AG08396 (cell line): ENCODE measurements at regions not wholly inside any gene's neighbourhood (a gene's known extent, or its start where the extent isn't known, plus 50 kb on each side); places are given as distances from the start of the nearest gene placed in this dataset.

Experiments
- DNase-seq: peaks from one replicate; pipeline ENCODE4 v3.0.0; 2012; ENCODE audit warnings: low spot score, mixed read lengths

DNA sequence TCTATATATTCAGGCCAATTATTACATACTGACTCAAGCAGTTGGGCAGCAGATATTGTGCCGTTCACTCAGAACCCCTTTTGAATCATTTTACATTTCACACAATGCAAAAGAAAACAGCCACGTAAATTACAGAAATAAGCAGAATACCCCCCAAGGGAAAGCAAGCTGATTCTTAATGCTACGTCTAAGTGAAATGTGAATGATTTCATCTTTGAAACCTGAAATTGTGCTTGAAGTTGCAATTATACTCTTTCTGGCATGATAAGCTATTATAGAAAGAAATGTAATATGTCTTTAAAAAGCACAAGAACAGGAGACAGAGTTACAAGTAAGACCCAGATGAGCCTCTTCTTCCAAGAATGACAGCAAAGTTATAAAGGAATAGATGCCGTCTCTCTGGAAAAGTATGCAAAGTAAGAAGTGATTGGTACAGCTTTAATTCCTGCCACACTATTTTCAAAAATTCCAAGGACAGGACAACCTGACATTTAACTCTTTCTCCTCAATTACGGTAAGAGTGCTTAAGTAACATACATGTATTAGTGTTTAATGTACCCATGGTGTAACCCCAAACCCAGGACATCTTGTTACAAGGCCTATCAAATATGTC lies 891.5 kb upstream of the ADGRL2 start:
- no peak for DNase-seq

DNA sequence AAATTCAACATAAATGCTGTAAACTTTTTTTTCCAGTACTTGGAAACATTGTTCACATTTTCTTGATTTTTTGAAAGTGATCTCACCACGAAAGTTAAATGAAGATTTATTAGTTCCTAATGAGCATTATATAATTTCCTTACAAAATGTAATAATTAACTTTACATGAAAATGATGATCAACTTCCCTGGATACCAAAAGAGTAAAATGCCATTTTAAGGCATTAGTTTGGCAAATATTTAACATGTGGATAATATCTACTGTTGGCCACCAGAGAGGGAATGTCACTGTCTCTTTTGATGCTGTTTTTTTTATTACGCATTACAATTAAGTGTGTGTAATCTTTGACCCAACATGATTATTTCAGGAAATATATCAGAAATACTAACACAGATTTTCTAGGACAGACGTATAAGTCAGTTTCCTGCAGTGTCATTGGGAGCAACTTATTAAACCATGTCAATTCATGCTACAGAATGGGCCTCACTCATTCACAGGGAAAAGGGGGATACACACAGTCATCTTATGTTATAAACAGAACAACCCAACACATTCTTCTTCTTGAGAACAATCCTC lies 903.9 kb upstream of the ADGRL2 start:
- no peak for DNase-seq

DNA sequence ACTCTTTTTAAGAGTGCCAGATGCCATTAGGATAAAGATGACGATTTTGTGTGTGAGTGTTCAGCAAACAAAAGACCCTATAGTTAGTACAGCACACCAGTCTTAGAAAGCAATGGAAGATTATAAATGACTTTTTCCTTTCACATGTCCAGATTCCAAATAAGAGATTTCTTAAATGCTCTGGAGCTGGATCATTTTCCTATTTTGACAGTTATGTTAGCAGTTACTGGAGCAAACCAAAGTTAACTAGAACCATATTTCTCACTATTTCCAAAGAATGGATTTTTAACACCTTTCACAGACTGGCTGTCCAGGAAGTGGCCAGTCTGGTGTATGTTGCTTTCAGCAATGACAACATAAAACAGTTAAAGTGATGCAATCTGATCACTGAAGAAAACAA lies 905.8 kb upstream of the ADGRL2 start:
- DNase-seq: no peak

DNA sequence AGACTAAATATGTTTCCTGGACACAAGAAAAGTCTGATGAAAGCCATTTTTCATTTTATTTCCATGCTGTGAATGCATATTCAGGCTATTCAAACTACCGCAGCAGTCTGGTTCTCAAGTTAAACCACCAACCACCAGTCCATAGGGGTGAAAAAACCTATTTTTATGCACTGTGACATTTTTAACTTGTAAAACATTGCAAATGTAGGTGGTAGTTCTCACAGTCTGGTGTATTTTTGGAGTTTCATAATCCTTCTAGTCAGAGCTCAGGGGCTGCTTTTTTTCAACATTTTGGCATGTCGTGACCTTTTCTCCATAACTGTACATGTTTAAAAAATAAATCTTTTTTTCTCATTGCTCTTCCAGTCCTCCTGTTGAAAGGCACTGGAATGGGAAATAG lies 907.6 kb upstream of the ADGRL2 start:
- no peak for DNase-seq

GRCh38 chr1:80892539-80892938 lies 908.2 kb upstream of the ADGRL2 start:
- DNase-seq: no peak

- no peak for DNase-seq
Observed at GRCh38 chr1:80891871-80892270, 908.9 kb upstream of the ADGRL2 start.

DNA sequence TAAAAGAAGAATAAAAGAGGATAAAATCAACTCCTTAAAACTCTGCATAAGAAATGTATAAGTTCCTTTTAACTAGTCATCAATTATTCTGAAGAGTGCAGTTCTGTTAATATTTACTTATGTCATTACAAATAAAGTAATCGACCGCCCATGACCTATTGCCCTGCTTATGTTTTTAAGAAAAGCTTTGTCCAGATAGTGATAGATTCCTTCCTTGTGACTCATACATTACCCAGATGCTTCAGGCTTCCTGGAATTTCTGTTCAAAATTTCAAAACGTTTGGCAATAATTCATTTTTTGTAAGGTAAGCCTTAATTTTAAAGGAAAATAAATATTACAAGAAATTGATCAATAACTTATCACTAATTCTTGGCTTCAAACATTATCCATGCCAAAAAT lies 918.2 kb upstream of the ADGRL2 start:
- no peak for DNase-seq

DNA sequence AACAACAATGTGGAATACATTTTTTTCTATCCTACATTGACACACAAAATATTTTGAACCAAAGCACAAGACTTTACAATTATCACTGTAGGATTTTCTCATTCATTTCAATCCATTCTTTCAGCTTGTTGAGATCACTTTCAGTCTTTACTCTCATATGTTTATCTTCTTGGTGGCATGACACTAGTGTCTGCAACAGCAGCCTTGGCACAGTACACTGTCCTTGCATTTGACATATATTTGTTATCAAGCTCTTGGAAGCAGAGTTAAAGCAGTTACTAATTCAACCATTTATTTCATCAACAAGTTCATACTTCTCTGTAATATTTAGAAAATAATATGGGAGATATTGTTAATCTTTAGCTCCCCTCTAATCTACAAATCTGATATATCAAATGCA lies 922.4 kb upstream of the ADGRL2 start:
- no peak for DNase-seq

DNA sequence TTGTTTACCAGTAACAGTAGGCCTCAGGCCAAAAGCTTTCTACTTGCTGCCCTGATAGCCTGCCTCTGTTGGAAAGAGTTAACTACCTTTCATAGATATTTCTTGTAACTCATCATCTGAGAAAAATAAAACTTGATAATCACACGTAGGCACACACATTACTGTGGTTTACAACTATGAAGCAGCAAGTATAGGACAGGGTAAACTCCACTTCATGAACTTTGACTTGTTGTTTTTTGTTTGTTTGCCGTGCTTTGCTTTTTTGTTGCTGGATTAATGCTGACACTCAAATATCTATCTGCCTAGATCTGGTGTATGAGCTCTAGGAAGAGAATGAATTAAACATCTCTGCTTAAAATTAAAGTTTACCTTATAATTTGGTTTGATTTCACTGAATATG lies 924.7 kb upstream of the ADGRL2 start:
- no peak for DNase-seq

DNA sequence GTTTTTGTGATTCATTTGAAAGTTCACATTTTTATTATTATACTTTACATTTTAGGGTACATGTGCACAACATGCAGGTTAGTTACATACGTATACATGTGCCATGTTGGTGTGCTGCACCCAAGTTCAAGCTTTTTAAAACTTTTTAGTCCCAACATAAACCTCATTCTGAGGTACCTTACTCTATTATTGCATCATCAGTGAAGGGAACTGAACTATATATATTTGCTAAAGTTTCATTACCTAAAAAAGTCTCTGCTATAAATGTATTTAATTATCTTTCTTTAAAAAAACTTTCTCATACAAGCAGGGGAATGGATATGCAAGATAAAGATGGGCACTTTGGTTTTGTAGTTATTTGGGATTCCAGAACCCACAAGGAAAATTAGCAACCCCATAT lies 931.4 kb upstream of the ADGRL2 start:
- DNase-seq: no peak

DNA sequence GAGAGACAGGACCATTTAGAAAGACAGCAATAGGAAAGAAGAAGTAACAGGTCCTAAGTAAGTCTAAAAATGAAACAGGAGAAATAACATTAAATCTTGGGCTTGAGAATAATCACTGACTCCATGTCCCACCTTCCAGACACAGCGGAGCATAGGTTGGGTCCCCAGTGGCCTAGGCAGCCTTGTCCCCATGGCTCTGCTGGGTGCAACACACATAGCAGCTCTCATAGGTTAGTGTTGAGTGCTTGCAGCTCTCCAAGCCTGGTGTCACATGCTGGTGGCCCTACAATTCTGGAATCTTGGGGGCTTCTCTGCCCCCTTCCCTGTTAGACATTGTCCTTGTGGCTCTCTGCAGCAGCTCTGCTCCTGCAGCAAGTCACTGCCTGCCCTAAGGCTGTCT lies 952.8 kb upstream of the ADGRL2 start:
- no peak for DNase-seq

DNA sequence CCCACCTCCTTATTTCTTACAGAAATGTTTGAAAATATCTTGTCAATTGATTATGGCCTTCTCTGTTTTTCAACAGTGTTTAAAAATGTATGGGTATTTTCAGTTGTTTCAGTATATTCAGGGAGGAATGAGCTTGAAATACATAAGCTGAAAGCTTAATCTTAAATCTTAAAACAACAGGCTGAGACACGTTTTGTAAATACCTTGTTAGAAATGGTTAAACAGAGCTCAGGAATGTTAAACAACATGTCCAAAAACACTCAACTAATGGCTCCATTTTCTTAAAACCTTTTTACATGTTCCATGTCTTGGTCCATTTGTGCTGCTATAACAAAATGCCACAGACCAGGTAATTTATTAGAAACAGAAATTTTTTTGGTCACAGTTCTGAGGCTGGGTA lies 953.8 kb upstream of the ADGRL2 start:
- no peak for DNase-seq

DNA sequence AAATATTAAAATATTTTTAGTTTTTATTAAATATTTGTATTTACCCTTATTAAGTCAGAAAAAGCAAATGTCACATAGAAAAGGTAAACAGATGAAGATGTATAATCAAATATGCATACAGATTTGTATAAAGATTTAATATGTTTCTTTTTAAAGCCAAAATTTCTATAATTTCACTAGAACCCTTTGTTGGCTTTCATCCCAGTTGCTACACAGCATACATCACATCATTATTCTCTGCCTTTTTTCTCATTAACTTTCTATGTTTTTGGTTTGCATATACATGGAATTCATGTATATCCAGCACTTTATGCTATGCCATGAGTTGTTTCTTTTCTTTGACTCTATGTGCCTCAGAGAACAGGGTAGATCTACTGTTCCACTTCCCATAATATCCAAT lies 957.9 kb upstream of the ADGRL2 start:
- DNase-seq: no peak

DNA sequence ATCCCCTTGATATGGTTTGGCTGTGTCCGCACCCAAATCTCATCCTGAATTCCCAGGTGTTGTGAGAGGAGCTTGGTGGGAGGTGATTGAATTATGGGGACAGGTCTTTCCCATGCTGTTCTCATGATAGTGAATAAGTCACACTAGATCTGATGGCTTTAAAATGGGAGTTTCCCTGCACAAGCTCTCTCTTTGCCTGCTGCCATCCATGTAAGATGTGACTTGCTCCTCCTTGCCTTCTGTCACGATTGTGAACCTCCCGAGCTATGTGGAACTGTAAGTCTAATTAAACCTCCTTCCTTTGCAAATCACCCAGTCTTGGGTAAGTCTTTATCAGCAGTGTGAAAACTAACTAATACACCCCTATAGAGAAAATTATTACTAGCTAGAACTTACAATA lies 959.5 kb upstream of the ADGRL2 start:
- no peak for DNase-seq

DNA sequence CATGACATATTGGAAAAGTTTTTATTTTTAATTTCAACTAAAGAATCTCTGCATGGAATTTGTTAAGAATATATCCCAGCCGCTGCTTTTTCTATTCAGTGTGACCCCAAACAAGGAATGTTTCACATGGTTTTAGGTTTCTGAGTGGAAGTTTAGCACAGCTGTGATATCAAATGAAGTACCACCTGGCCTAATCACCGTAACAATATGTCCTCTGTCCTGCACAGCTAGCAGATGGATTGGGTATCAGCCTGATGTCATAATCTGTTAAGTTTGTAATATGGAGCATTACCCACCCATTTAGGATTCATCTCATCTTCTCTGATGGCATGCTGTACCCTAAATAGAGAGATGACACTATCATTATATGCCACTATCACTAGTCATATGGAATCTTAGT lies 963.7 kb upstream of the ADGRL2 start:
- DNase-seq: no peak

DNA sequence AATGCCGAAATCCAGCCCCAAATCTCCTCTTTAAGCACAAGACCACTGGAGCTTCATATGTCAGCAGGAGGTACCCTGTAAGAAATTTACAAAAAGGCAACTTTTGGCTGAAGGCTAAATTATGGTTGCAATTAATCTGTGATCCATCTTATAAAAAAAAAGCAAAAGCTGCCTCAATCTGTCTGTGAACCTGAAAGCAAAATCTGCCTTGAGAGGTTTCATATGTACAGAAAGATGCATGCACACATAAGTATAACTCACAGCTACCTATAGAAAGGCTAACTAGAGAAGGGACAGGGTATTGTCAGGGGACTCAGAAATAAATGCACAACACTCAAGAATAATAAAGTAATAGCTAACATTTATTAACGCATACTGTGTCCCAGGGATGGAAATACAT lies 964.2 kb upstream of the ADGRL2 start:
- no peak for DNase-seq

DNA sequence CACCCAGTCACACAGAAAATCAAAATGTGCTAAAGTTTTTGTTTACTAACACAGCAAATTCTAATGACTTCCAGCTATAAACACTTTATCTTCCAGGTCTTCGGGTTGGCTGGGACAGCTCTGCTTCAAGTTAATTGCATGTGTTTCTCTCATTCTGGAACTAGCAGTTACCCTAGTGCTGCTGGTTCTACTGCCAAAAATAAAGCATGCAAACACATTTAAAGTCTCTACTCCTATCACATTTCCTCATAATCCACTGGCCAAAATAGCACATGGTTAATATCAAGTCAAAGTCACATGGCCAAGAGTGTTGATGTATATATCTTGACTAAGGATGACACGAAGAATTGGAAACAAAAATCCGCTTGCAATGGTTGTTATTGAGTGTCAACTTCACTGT lies 973.1 kb upstream of the ADGRL2 start:
- no peak for DNase-seq

GRCh38 chr1:80825067-80825466 lies 975.7 kb upstream of the ADGRL2 start:
- no peak for DNase-seq

DNA sequence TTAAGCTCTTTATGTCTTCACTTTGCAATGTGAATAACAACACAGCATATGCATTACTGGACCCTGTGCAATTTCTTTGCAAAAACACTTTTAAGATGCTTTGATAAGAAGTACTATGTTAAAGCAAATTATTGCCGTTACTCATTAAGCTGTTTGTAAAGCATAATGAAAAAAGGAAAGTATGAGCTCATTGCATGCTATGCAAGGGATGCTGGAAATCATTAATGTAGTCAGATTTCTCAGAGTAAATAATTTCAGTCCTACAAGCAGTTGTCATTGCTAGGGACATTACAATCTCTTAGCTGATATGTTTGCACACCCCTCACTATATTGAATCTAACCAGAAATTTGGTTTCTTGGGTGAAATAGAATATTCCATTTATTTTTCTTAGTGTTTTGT lies 982.5 kb upstream of the ADGRL2 start:
- no peak for DNase-seq

DNA sequence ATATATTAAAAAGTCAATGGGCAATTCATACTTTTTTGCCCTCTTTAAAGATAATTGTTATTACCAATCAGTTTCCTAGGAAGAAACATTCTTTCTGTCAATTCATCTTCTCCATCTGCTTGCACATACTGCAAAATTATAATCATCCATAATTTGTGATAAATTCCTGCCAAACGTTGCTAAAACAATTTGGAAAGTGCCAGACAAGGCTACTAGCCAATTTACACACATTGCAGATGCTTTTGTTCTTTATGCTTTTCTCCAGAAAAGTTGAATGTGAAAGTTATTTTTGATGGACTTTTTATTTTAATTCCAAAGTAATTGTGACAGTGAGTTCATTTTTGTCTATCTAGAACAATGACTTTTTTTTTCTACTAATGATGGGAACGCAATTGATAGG lies 992.8 kb upstream of the ADGRL2 start:
- DNase-seq: no peak

DNA sequence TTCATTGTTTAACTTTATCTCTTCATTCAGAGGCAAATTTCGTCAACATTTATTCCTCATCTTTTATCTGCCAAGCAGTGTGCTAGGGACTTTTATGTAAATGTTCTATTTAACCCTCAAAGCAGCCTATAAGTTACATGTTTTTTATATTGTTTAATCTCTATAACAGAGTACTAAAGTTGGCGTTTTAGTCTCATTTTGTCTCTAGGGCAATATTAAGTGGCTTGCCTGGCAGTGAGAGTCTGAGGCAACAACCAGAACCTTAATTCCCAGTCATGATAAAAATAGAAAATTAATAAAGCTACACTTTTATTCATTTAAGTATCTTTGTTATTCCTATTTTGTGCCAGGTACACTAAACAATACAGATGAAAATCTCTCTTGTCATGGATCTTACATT lies 994.3 kb upstream of the ADGRL2 start:
- no peak for DNase-seq

DNA sequence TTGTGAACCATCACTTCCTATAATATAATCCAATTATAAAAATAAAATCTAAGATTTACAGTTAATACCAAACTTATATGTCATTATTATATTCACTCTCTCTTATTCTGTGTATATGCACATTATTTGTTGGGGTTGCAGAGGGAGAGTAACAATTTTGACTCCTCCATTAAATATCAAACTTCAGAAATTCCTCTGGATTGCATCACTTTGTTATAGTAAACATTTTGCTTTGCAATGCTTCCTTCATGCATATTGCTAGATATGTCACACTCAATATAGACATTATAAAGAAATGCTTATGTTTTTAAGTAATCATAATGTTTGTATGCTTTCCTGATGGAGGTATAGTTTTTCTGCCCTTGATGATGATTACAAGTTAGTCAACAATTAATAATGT lies 999.0 kb upstream of the ADGRL2 start:
- DNase-seq: no peak

DNA sequence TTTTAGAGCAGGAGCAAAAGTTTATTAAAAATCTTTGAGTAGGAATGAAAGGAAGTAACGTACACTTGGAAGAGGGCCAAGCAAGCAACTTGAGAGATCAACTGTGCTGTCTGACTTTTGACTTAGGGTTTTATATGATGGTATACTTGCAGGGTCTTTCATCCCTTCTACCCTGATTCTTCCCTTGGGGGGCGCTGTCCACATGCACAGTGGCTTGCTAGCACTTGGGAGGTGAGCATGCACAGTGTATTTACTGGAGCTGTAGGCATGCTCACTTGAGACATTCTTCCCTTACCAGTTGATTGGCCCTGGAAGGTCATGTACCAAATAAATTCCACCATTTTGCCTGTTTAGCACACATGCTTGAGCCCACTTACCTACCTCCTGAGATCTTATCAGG lies 1001.3 kb upstream of the ADGRL2 start:
- DNase-seq: no peak

DNA sequence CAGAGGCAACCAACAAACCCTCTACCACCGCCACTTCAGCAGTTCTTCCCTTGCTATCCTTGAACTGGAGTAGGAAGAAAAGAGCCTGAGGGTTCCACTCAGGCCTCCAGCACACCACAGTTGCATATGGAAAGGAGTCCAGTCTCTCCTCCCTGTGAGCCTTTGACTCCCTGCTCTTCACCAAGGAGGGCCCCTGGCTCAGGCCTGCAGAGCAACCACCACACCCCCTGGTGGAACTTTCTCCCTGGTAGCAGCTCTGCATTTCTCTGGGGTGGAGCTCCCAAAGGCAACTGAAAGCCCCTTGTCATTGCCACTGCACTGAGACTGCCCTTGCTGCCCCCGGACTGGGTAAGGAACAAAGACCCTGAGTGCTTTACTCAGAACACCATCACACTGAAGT lies 1021.5 kb upstream of the ADGRL2 start:
- DNase-seq: no peak
